ENCODE measurements at regions not wholly inside any gene's neighbourhood (a gene's known extent, or its start where the extent isn't known, plus 50 kb on each side); places are given as distances from the start of the nearest gene placed in this dataset.

- TF ChIP-seq, protein P1, sequence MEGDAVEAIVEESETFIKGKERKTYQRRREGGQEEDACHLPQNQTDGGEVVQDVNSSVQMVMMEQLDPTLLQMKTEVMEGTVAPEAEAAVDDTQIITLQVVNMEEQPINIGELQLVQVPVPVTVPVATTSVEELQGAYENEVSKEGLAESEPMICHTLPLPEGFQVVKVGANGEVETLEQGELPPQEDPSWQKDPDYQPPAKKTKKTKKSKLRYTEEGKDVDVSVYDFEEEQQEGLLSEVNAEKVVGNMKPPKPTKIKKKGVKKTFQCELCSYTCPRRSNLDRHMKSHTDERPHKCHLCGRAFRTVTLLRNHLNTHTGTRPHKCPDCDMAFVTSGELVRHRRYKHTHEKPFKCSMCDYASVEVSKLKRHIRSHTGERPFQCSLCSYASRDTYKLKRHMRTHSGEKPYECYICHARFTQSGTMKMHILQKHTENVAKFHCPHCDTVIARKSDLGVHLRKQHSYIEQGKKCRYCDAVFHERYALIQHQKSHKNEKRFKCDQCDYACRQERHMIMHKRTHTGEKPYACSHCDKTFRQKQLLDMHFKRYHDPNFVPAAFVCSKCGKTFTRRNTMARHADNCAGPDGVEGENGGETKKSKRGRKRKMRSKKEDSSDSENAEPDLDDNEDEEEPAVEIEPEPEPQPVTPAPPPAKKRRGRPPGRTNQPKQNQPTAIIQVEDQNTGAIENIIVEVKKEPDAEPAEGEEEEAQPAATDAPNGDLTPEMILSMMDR (optimal IDR thresholded peaks at IDR 0.05 in 1 of 3, IDR thresholded peaks at IDR 0.05 in 1 of 3, conservative IDR thresholded peaks at IDR 0.05 in 1 of 3; ENCODE audit: extremely low read depth in 1 of 3, insufficient read depth in 2 of 3, low read length in 3 of 3), result no peak
- TF ChIP-seq EZH2 (IDR thresholded peaks at IDR 0.05; ENCODE audit: low read length), result no peak
These were observed 496.4 kb downstream of the FOXO1 start for GRCh38 chr13:40170091-40170490.

Measured in keratinocyte (primary cell).